Breast epithelium (tissue), 4 donors: ENCODE measurements at regions not wholly inside any gene's neighbourhood (a gene's known extent, or its start where the extent isn't known, plus 50 kb on each side); places are given as distances from the start of the nearest gene placed in this dataset.

Source experiments
- DNase-seq, 2 donors: peaks; one replicate each; pipeline ENCODE4 v3.0.0-alpha.2; 2019; ENCODE audit warnings: low spot score in 2 of 2
- H3K27ac ChIP-seq, 2 donors: fragments of 200-600 bp; sonication (generic) in 1 of 2; one replicate each; pipeline ENCODE4 v1.5.1; 2016 to 2019; ENCODE audit warnings: mild to moderate bottlenecking in 1 of 2
- H3K27me3 ChIP-seq, 2 donors: fragments of 200-600 bp; sonication (generic) in 1 of 2; one replicate each; pipeline versions ENCODE4 v1.5.1 to v1.6.0; 2017 to 2019; ENCODE audit warnings: control low read depth in 1 of 2, mild to moderate bottlenecking in 1 of 2
- H3K36me3 ChIP-seq: fragments of 200-600 bp; one replicate; pipeline ENCODE4 v1.5.1; 2019
- H3K4me1 ChIP-seq, 2 donors: fragments of 200-600 bp; sonication (generic); one replicate each; pipeline ENCODE4 v1.5.1; 2016 to 2019; ENCODE audit warnings: control low read depth in 1 of 2
- H3K4me3 ChIP-seq, 3 donors: fragments of 200-600 bp; sonication (generic); 1 replicate in 2 of 3; 2 replicates in 1 of 3; pipeline ENCODE4 v1.5.1; 2016 to 2019; ENCODE audit warnings: mild to moderate bottlenecking in 3 of 3, moderate library complexity in 2 of 3
- H3K9me3 ChIP-seq, 2 donors: fragments of 200-600 bp; sonication (generic) in 1 of 2; one replicate each; pipeline ENCODE4 v1.5.1; 2016 to 2019; ENCODE audit warnings: control low read depth in 1 of 2
- CTCF ChIP-seq, 3 donors: fragments of 450-650 bp; IDR thresholded peaks; one replicate each; pipeline ENCODE4 v1.5.1; 2016 to 2017; ENCODE audit warnings: antibody characterized with exemption in 3 of 3, mild to moderate bottlenecking in 3 of 3, moderate library complexity in 3 of 3
- POLR2A ChIP-seq: fragments of 450-650 bp; IDR thresholded peaks from one replicate; pipeline ENCODE4 v1.6.1; 2016; ENCODE audit warnings: antibody characterized with exemption, mild to moderate bottlenecking, moderate library complexity
- POLR2AphosphoS5 ChIP-seq, 3 donors: sonication (generic); formaldehyde crosslinking; IDR thresholded peaks; one replicate each; pipeline ENCODE4 v1.6.1; 2017; ENCODE audit warnings: antibody characterized with exemption in 3 of 3
- intact Hi-C: fragments of 100-400 bp; cut with DNase I; formaldehyde crosslinking; loops from one replicate; pipeline ENCODE4 v1.15.1; 2023; ENCODE audit warnings: low total_unique reads

DNA sequence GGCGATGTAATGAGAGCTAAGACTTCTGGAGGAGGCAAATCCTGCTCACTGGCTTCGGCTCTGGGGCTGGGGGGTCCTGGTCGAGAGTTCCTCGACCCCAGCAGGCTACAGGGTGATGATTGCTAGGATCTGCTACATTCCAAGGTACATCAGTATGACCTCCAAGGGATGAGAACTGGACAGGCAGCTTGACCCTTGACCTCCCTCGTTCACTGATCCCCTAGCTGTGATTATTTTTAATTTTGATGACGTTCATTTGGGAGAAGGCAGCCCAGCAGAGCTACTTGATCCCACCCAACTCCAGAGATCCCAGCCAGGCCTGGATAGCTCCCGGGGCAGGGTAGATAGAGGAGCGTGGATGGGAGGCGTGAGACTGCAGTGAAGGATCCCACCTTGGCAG lies 242.3 kb downstream of the MAF start:
- no peaks in the 10 kb centered on the region for H3K4me1 ChIP-seq
- H3K27me3 ChIP-seq: no peaks in the 10 kb centered on the region
- no peak overlapping the region for H3K27ac ChIP-seq
- H3K36me3 ChIP-seq: no peaks in the 10 kb centered on the region
- DNase-seq: no peak
- H3K4me3 ChIP-seq: no peak overlapping the region
- H3K9me3 ChIP-seq: no peaks in the 10 kb centered on the region
- TF ChIP-seq POLR2A (no peak), CTCF (IDR thresholded peaks at IDR 0.05) (no peak), POLR2AphosphoS5 (IDR thresholded peaks at IDR 0.05) (no peak)
- intact Hi-C loops: loop anchor here (2.0 kb wide), 1 partner anchor 65 kb away; no protein-coding TSS in a partner anchor

- Histone ChIP-seq H3K27me3 (no peaks in the 10 kb centered on the region), H3K9me3 (no peaks in the 10 kb centered on the region), H3K4me3 (no peak overlapping the region), H3K36me3 (no peaks in the 10 kb centered on the region), H3K27ac (no peak overlapping the region), H3K4me1 (no peaks in the 10 kb centered on the region)
- TF ChIP-seq POLR2A: no peak
- TF ChIP-seq POLR2AphosphoS5 (IDR thresholded peaks at IDR 0.05): no peak
- TF ChIP-seq CTCF (IDR thresholded peaks at IDR 0.05): no peak
- no peak for DNase-seq
- intact Hi-C loops: no loop called here
These were observed 244.8 kb downstream of the MAF start for GRCh38 chr16:79355600-79356358.

DNA sequence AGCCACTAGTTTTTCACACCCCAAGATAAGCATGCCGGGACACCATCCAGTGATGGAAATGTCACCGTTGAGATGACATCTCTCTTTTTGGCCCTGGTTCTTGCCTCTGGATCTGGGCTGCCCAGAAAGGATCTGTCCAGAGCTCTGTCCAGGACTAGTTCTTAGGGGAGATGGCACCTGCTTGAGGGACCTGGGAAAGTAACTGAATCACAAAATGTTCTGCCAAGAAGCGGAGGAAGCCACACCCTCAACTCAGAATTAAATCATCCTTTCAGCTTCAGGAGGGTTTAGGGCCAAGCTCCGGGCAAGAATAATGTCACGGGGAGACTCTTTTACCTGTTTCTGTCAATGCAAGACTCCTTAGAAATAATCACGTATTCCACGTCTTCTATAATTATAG lies 248.6 kb downstream of the MAF start:
- no peak for DNase-seq
- Histone ChIP-seq H3K27ac (no peak overlapping the region), H3K27me3 (no peaks in the 10 kb centered on the region), H3K4me1 (no peaks in the 10 kb centered on the region), H3K36me3 (no peaks in the 10 kb centered on the region), H3K9me3 (no peaks in the 10 kb centered on the region), H3K4me3 (no peak overlapping the region)
- intact Hi-C loops: no loop called here
- TF ChIP-seq POLR2A: no peak
- no peak for TF ChIP-seq CTCF (IDR thresholded peaks at IDR 0.05)
- no peak for TF ChIP-seq POLR2AphosphoS5 (IDR thresholded peaks at IDR 0.05)

DNA sequence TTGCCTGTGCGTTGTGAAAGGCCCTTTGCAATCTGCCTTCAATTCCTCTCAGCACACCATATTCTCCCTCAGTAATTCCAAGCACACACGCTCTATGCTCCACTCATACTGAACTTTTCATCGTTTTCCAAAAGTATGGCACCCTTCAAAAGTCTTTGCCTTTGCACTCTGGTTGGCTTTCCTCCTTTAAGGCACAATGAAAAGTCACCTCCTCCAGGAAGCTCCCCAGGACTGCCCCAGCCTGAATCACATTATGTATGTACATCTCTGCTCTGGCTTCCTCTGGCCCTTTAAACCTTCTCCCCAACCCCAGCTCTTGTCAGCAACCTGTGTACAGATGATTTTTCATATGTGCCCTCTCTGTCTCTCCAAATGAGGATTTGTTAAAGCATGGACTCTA lies 250.7 kb downstream of the MAF start:
- intact Hi-C loops: no loop called here
- H3K27ac ChIP-seq: no peak overlapping the region
- no peak for DNase-seq
- no peak overlapping the region for H3K4me3 ChIP-seq
- no peaks in the 10 kb centered on the region for H3K4me1 ChIP-seq
- no peaks in the 10 kb centered on the region for H3K36me3 ChIP-seq
- no peaks in the 10 kb centered on the region for H3K9me3 ChIP-seq
- TF ChIP-seq CTCF (IDR thresholded peaks at IDR 0.05): no peak
- TF ChIP-seq POLR2A: no peak
- TF ChIP-seq POLR2AphosphoS5 (IDR thresholded peaks at IDR 0.05): no peak
- H3K27me3 ChIP-seq: no peaks in the 10 kb centered on the region

GRCh38 chr16:79348521-79349306 lies 251.8 kb downstream of the MAF start:
- intact Hi-C loops: no loop called here
- no peaks in the 10 kb centered on the region for H3K9me3 ChIP-seq
- TF ChIP-seq POLR2A (no peak), CTCF (IDR thresholded peaks at IDR 0.05) (no peak), POLR2AphosphoS5 (IDR thresholded peaks at IDR 0.05) (no peak)
- H3K4me3 ChIP-seq: no peak overlapping the region
- no peak for DNase-seq
- no peaks in the 10 kb centered on the region for H3K4me1 ChIP-seq
- no peaks in the 10 kb centered on the region for H3K36me3 ChIP-seq
- H3K27me3 ChIP-seq: no peaks in the 10 kb centered on the region
- no peak overlapping the region for H3K27ac ChIP-seq
